HFFc6 (cell line): ENCODE measurements at regions not wholly inside any gene's neighbourhood (a gene's known extent, or its start where the extent isn't known, plus 50 kb on each side); places are given as distances from the start of the nearest gene placed in this dataset.
"Not testable (repeated sequence)": the region's sequence is repeated elsewhere in the genome, so short reads cannot be mapped to it uniquely, and the experiment has no call there.

ENCODE experiments used
- DNase-seq: peaks from one replicate; pipeline ENCODE4 v3.0.0-alpha.2; 2018
- H3K27ac Mint-ChIP-seq: 2 replicates; pipeline ENCODE4 v1.8.0; 2020; ENCODE audit warnings: mild to moderate bottlenecking, mixed read lengths
- H3K27me3 Mint-ChIP-seq: 2 replicates; pipeline ENCODE4 v1.8.0; 2021; ENCODE audit warnings: mild to moderate bottlenecking, moderate library complexity, mixed read lengths; ENCODE audit not compliant: insufficient read depth
- H3K36me3 Mint-ChIP-seq: 2 replicates; pipeline ENCODE4 v1.8.0; 2021; ENCODE audit warnings: low read depth, mixed read lengths
- H3K4me1 Mint-ChIP-seq: 2 replicates; pipeline ENCODE4 v1.8.0; 2020; ENCODE audit warnings: low read depth, mixed read lengths
- H3K4me3 Mint-ChIP-seq: 2 replicates; pipeline ENCODE4 v1.8.0; 2020; ENCODE audit warnings: mild to moderate bottlenecking, moderate library complexity, mixed read lengths
- H3K9me3 Mint-ChIP-seq: 2 replicates; pipeline ENCODE4 v1.8.0; 2020; ENCODE audit warnings: mild to moderate bottlenecking, mixed read lengths
- TF ChIP-seq, protein P1 (sequence below): fragments of 200-600 bp; sonication (generic); IDR thresholded peaks from 2 replicates; pipeline ENCODE4 v1.5.0; 2021; ENCODE audit warnings: antibody characterized with exemption, mild to moderate bottlenecking

DNA sequence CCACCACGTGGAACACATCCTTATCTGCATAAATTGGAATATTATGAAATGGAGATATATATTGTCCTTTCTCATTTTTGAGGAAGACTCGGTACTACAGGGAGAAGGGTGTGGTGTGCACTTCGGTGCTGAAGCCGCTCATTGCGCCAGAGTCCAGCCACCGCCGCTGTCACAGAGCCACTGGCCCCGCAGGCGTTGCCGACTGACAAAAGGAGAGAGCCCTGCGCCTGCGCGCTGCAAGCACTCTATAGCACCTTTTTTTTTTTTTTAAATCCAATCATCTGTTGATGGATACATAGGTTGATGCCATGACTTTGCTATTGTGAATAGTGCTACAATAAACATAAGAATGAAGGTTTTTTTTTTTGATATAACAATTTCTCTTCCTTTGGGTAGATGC, 130.0 kb upstream of the TBC1D5 start:
- Mint-ChIP-seq H3K36me3 (no peaks in the 10 kb centered on the region), H3K4me1 (peaks cover 7% of the 10 kb centered on the region; the same call in 1 of the 2 replicates), H3K4me3 (no peak overlapping the region), H3K27ac (no peak overlapping the region), H3K27me3 (peaks cover 8% of the 10 kb centered on the region), H3K9me3 (no peaks in the 10 kb centered on the region)
- no peak for DNase-seq
- TF ChIP-seq, protein P1, sequence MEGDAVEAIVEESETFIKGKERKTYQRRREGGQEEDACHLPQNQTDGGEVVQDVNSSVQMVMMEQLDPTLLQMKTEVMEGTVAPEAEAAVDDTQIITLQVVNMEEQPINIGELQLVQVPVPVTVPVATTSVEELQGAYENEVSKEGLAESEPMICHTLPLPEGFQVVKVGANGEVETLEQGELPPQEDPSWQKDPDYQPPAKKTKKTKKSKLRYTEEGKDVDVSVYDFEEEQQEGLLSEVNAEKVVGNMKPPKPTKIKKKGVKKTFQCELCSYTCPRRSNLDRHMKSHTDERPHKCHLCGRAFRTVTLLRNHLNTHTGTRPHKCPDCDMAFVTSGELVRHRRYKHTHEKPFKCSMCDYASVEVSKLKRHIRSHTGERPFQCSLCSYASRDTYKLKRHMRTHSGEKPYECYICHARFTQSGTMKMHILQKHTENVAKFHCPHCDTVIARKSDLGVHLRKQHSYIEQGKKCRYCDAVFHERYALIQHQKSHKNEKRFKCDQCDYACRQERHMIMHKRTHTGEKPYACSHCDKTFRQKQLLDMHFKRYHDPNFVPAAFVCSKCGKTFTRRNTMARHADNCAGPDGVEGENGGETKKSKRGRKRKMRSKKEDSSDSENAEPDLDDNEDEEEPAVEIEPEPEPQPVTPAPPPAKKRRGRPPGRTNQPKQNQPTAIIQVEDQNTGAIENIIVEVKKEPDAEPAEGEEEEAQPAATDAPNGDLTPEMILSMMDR: no peak

DNA sequence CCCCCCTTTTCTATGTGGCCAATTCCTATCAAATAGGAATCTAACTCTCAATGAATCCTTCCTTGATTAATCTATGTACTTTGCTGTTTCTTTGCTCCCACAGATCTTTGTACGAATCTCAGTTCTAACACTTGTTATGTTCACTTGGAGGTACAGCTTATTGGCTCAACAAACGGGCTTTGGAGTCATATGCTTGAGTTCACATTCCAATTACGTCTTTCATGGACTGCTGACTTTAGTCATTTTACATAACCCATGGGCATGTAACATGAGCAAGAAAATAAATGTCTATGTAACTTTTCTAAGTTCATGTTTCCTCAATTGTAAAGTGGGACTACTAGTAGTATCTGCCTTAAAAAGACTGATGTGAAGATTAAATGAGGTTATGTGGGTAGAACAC, 123.2 kb upstream of the TBC1D5 start:
- H3K4me3 Mint-ChIP-seq: no peak overlapping the region
- peaks cover 6% of the 10 kb centered on the region; the same call in 1 of the 2 replicates for H3K9me3 Mint-ChIP-seq
- TF ChIP-seq, protein P1: no peak
- DNase-seq: no peak
- H3K36me3 Mint-ChIP-seq: no peaks in the 10 kb centered on the region; the same call in 1 of the 2 replicates
- H3K4me1 Mint-ChIP-seq: no peaks in the 10 kb centered on the region
- no peak overlapping the region for H3K27ac Mint-ChIP-seq
- peaks cover 6% of the 10 kb centered on the region for H3K27me3 Mint-ChIP-seq

DNA sequence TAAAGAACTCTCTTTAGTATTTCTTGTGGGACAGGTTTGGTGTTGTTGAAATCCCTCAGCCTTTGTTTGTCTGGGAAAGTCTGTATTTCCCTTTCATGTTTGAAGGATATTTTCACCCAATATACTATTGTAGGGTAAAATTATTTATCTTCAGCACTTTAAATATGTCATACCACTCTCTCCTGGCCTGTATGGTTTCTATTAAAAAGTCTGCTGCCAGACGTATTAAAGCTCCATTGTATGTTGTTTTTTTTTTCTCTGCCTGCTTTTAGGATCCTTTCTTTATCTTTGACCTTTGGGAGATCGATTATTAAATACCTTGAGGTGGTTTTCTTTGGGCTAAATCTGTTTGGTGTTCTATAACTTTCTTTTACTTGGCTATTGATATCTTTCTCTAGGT, 119.0 kb upstream of the TBC1D5 start:
- no peak for DNase-seq
- TF ChIP-seq, protein P1: no peak
- Mint-ChIP-seq H3K27me3 (peaks cover 4% of the 10 kb centered on the region; the same call in 1 of the 2 replicates), H3K4me1 (no peaks in the 10 kb centered on the region), H3K36me3 (no peaks in the 10 kb centered on the region; the same call in 1 of the 2 replicates), H3K4me3 (no peak overlapping the region), H3K9me3 (peaks cover 9% of the 10 kb centered on the region; the same call in 1 of the 2 replicates), H3K27ac (no peak overlapping the region)

DNA sequence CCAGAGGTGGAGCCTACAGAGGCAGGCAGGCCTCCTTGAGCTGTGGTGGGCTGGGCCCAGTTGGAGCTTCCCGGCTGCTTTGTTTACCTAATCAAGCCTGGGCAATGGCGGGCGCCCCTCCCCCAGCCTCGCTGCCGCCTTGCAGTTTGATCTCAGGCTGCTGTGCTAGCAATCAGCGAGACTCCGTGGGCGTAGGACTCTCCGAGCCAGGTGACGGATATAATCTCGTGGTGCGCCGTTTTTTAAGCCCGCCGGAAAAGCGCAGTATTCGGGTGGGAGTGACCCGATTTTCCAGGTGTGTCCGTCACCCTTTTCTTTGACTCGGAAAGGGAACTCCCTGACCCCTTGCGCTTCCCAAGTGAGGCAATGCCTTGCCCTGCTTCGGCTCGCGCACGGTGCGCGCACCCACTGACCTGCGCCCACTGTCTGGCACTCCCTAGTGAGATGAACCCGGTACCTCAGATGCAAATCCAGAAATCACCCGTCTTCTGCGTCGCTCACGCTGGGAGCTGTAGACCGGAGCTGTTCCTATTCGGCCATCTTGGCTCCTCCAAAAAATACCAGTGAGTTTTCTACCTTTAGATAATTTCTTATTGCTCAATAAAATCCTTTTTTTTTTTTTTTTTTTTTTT, 118.5 kb upstream of the TBC1D5 start:
- not testable (repeated sequence) for H3K4me1 Mint-ChIP-seq, H3K27me3 Mint-ChIP-seq, H3K36me3 Mint-ChIP-seq, DNase-seq, H3K27ac Mint-ChIP-seq, H3K4me3 Mint-ChIP-seq
- peaks cover 15% of the 10 kb centered on the region; the same call in 1 of the 2 replicates for H3K9me3 Mint-ChIP-seq

DNA sequence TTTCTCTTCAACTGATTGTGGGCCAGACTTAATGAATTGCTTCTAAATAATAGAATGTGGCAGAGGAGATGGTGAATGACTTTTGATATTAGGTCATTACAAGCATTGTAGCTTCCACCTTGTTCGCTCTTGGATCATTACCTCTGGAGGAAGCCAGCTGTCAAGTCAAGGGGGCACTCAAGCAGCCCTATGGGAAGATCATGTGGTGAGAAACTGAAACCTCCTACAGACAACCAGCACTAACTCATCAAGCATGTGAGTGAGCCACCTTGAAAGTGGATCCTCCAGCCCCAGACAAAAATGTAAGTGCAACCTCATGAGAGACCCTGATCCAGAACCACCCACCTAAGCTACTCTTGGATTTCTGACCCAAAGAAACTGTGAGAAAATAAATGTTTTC, 109.8 kb upstream of the TBC1D5 start:
- DNase-seq: no peak
- peaks cover 28% of the 10 kb centered on the region for H3K4me1 Mint-ChIP-seq
- no peaks in the 10 kb centered on the region for H3K27me3 Mint-ChIP-seq
- no peak overlapping the region for H3K27ac Mint-ChIP-seq
- no peak overlapping the region for H3K4me3 Mint-ChIP-seq
- peaks cover 11% of the 10 kb centered on the region; the same call in 1 of the 2 replicates for H3K9me3 Mint-ChIP-seq
- H3K36me3 Mint-ChIP-seq: no peaks in the 10 kb centered on the region
- TF ChIP-seq, protein P1: no peak

DNA sequence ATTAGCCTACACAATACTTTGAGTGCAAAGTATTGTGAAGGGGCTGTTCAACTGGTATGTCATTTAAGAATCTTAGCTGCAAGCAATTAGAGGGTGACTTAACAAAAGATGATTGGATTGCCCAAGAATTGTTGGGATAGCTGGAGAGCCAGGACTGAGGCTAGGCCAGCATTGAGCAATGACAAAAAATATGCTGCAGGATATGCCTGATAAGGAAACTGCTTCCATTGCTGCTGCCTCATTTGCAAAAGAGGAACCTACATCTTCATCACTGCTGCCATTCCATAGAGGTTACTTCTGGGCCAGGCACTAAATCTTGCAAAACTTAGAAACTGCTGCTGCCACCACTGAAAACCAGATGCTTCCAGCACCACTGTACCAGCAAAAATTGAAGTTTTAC, 108.0 kb upstream of the TBC1D5 start:
- H3K27ac Mint-ChIP-seq: peak overlapping the region; percentile 38; the same call in 1 of the 2 replicates
- H3K4me3 Mint-ChIP-seq: no peak overlapping the region; the same call in 1 of the 2 replicates
- TF ChIP-seq, protein P1: no peak
- H3K4me1 Mint-ChIP-seq: peaks cover 41% of the 10 kb centered on the region
- no peaks in the 10 kb centered on the region; the same call in 1 of the 2 replicates for H3K9me3 Mint-ChIP-seq
- H3K27me3 Mint-ChIP-seq: peaks cover 2% of the 10 kb centered on the region
- DNase-seq: peak; percentile 55
- H3K36me3 Mint-ChIP-seq: no peaks in the 10 kb centered on the region
